ENCODE measurements at regions not wholly inside any gene's neighbourhood (a gene's known extent, or its start where the extent isn't known, plus 50 kb on each side); places are given as distances from the start of the nearest gene placed in this dataset.

GRCh38 chr4:124486423-124486822 is 226.1 kb downstream of the ANKRD50 start:
- Histone ChIP-seq H3K27ac (ENCODE audit: low read depth, low read length) (no peak overlapping the region), H3K79me2 (ENCODE audit: insufficient read depth, low read length) (no peaks in the 10 kb centered on the region), H3K4me1 (ENCODE audit: insufficient read depth, low read length) (no peaks in the 10 kb centered on the region), H2AFZ (ENCODE audit: low read depth, low read length) (no peak overlapping the region), H3K9me3 (ENCODE audit: insufficient read depth, low read depth, low read length) (no peaks in the 10 kb centered on the region), H3K27me3 (ENCODE audit: insufficient read depth, low read length) (no peaks in the 10 kb centered on the region), H3K9ac (ENCODE audit: low read length) (no peak overlapping the region), H3K4me2 (ENCODE audit: low read length) (no peak overlapping the region), H3K36me3 (ENCODE audit: insufficient read depth, low read length) (no peaks in the 10 kb centered on the region), H4K20me1 (ENCODE audit: insufficient read depth, low read length) (no peaks in the 10 kb centered on the region), H3K4me3 (ENCODE audit: insufficient read depth, low read depth, low read length) (no peak overlapping the region)
- FAIRE-seq (no peak), DNase-seq (ENCODE audit: low read depth) (no peak)
- H3K4me3 Mint-ChIP-seq (ENCODE audit: unreplicated experiment), result no peak overlapping the region
- no peaks in the 10 kb centered on the region for H3K36me3 Mint-ChIP-seq (ENCODE audit: low read depth, unreplicated experiment)
- peaks cover 5% of the 10 kb centered on the region for H3K4me1 Mint-ChIP-seq (ENCODE audit: low read depth, unreplicated experiment)
- TF ChIP-seq CTCF (IDR thresholded peaks at IDR 0.05; ENCODE audit: insufficient read depth, low read depth, low read length), result no peak
- no peak for TF ChIP-seq EZH2 (IDR thresholded peaks at IDR 0.05; ENCODE audit: insufficient read depth, low read length)
- no peak overlapping the region for H3K27ac Mint-ChIP-seq (ENCODE audit: unreplicated experiment)
- H3K9me3 Mint-ChIP-seq (ENCODE audit: unreplicated experiment), result no peaks in the 10 kb centered on the region
- no peaks in the 10 kb centered on the region for H3K27me3 Mint-ChIP-seq (ENCODE audit: low read depth, unreplicated experiment)

- peaks cover 5% of the 10 kb centered on the region for H3K4me1 Mint-ChIP-seq (ENCODE audit: low read depth, unreplicated experiment)
- no peak overlapping the region for H3K27ac Mint-ChIP-seq (ENCODE audit: unreplicated experiment)
- no peaks in the 10 kb centered on the region for H3K27me3 Mint-ChIP-seq (ENCODE audit: low read depth, unreplicated experiment)
- H3K4me3 Mint-ChIP-seq (ENCODE audit: unreplicated experiment), result no peak overlapping the region
- no peak overlapping the region for H3K4me3 ChIP-seq (ENCODE audit: insufficient read depth, low read depth, low read length)
- no peak overlapping the region for H3K4me2 ChIP-seq (ENCODE audit: low read length)
- no peak overlapping the region for H3K27ac ChIP-seq (ENCODE audit: low read depth, low read length)
- TF ChIP-seq EZH2 (IDR thresholded peaks at IDR 0.05; ENCODE audit: insufficient read depth, low read length), result no peak
- TF ChIP-seq CTCF (IDR thresholded peaks at IDR 0.05; ENCODE audit: insufficient read depth, low read depth, low read length), result no peak
- DNase-seq (ENCODE audit: low read depth) (no peak), FAIRE-seq (no peak)
- H3K79me2 ChIP-seq (ENCODE audit: insufficient read depth, low read length), result no peaks in the 10 kb centered on the region
- H2AFZ ChIP-seq (ENCODE audit: low read depth, low read length), result no peak overlapping the region
- no peaks in the 10 kb centered on the region for H3K9me3 ChIP-seq (ENCODE audit: insufficient read depth, low read depth, low read length)
- no peaks in the 10 kb centered on the region for H3K36me3 Mint-ChIP-seq (ENCODE audit: low read depth, unreplicated experiment)
- no peaks in the 10 kb centered on the region for H3K4me1 ChIP-seq (ENCODE audit: insufficient read depth, low read length)
- no peak overlapping the region for H3K9ac ChIP-seq (ENCODE audit: low read length)
- no peaks in the 10 kb centered on the region for H4K20me1 ChIP-seq (ENCODE audit: insufficient read depth, low read length)
- H3K27me3 ChIP-seq (ENCODE audit: insufficient read depth, low read length), result no peaks in the 10 kb centered on the region
- H3K36me3 ChIP-seq (ENCODE audit: insufficient read depth, low read length), result no peaks in the 10 kb centered on the region
- H3K9me3 Mint-ChIP-seq (ENCODE audit: unreplicated experiment), result no peaks in the 10 kb centered on the region
These were observed 224.9 kb downstream of the ANKRD50 start for GRCh38 chr4:124487651-124488050.

GRCh38 chr4:124491361-124492145 is 221.0 kb downstream of the ANKRD50 start:
- H3K36me3 Mint-ChIP-seq (ENCODE audit: low read depth, unreplicated experiment), result no peaks in the 10 kb centered on the region
- Histone ChIP-seq H3K4me2 (ENCODE audit: low read length) (no peak overlapping the region), H2AFZ (ENCODE audit: low read depth, low read length) (no peak overlapping the region), H3K9me3 (ENCODE audit: insufficient read depth, low read depth, low read length) (no peaks in the 10 kb centered on the region), H3K4me1 (ENCODE audit: insufficient read depth, low read length) (no peaks in the 10 kb centered on the region), H3K27ac (ENCODE audit: low read depth, low read length) (no peak overlapping the region), H3K4me3 (ENCODE audit: insufficient read depth, low read depth, low read length) (no peak overlapping the region), H3K36me3 (ENCODE audit: insufficient read depth, low read length) (no peaks in the 10 kb centered on the region), H3K27me3 (ENCODE audit: insufficient read depth, low read length) (no peaks in the 10 kb centered on the region), H3K79me2 (ENCODE audit: insufficient read depth, low read length) (no peaks in the 10 kb centered on the region), H3K9ac (ENCODE audit: low read length) (no peak overlapping the region), H4K20me1 (ENCODE audit: insufficient read depth, low read length) (no peaks in the 10 kb centered on the region)
- FAIRE-seq (no peak), DNase-seq (ENCODE audit: low read depth) (no peak)
- TF ChIP-seq CTCF (IDR thresholded peaks at IDR 0.05; ENCODE audit: insufficient read depth, low read depth, low read length) (no peak), EZH2 (IDR thresholded peaks at IDR 0.05; ENCODE audit: insufficient read depth, low read length) (no peak)
- no peak overlapping the region for H3K4me3 Mint-ChIP-seq (ENCODE audit: unreplicated experiment)
- H3K4me1 Mint-ChIP-seq (ENCODE audit: low read depth, unreplicated experiment), result no peaks in the 10 kb centered on the region
- no peaks in the 10 kb centered on the region for H3K27me3 Mint-ChIP-seq (ENCODE audit: low read depth, unreplicated experiment)
- no peaks in the 10 kb centered on the region for H3K9me3 Mint-ChIP-seq (ENCODE audit: unreplicated experiment)
- no peak overlapping the region for H3K27ac Mint-ChIP-seq (ENCODE audit: unreplicated experiment)
